Activated naive CD4-positive, alpha-beta T cell treated with anti-CD3 and anti-CD28 coated beads, Interleukin-2, amount 10 ng/mL, durations not matched to agents 7 days and 5 days (primary cell): ENCODE measurements at regions not wholly inside any gene's neighbourhood (a gene's known extent, or its start where the extent isn't known, plus 50 kb on each side); places are given as distances from the start of the nearest gene placed in this dataset.

Source experiments
- CTCF ChIA-PET: fragments of 350-600 bp; sonication (Branson Sonifier 250); formaldehyde crosslinking; loops from one replicate; lab custom pipeline; 2021; ENCODE audit warnings: antibody characterized with exemption; lab: Charles Lee
- DNase-seq: peaks from one replicate; pipeline ENCODE4 v3.0.0-alpha.2; 2020
- H3K27ac Mint-ChIP-seq: one replicate; pipeline ENCODE4 v1.8.0; 2021; ENCODE audit warnings: mild to moderate bottlenecking, moderate library complexity, mixed read lengths
- H3K27me3 Mint-ChIP-seq: one replicate; pipeline ENCODE4 v1.8.0; 2021; ENCODE audit warnings: mild to moderate bottlenecking, mixed read lengths
- H3K36me3 Mint-ChIP-seq: one replicate; pipeline ENCODE4 v1.8.0; 2021; ENCODE audit warnings: mixed read lengths
- H3K4me1 Mint-ChIP-seq: one replicate; pipeline ENCODE4 v1.8.0; 2021; ENCODE audit warnings: mixed read lengths
- H3K4me3 Mint-ChIP-seq: one replicate; pipeline ENCODE4 v1.8.0; 2021; ENCODE audit warnings: mild to moderate bottlenecking, moderate library complexity, mixed read lengths
- H3K9me3 Mint-ChIP-seq: one replicate; pipeline ENCODE4 v1.8.0; 2021; ENCODE audit warnings: mixed read lengths

- no peak for DNase-seq
- Mint-ChIP-seq H3K4me1 (peaks cover 4% of the 10 kb centered on the region), H3K27me3 (peaks cover 3% of the 10 kb centered on the region), H3K36me3 (no peaks in the 10 kb centered on the region), H3K27ac (no peak overlapping the region), H3K9me3 (no peaks in the 10 kb centered on the region), H3K4me3 (no peak overlapping the region)
- CTCF ChIA-PET, result no interaction called here
These were observed 144.0 kb upstream of the VRK2 start for GRCh38 chr2:57902578-57902977.

DNA sequence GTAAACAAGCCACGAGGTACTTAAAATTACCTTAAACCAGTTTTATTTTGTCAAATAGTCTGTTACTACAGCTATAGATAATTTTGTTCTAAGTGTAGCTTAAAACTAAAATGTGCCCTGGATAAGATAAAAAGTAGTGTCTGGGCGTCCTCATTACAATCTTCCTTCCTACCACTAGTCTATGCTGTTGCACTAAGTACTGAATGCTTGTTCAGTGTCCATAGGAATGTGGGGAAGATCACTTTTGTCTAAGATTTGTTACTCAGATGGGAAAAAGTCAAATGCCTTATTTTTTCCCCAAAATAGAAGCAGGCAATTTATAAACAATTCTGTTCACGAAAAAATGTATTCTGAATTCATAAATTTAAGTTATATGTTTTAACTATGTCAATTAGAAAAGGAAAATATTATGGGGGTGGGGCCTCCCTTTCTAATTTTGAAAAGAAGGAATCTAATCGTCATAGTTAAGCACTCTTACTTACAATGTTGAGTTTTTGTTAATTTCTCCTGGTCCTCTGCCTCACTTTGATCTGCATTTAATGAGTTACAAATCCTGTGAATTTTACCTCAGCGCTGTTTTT lies 140.4 kb upstream of the VRK2 start:
- no peak for DNase-seq
- no peak overlapping the region for H3K27ac Mint-ChIP-seq
- H3K4me1 Mint-ChIP-seq, result peaks cover 22% of the 10 kb centered on the region
- CTCF ChIA-PET, result interaction anchor here (0.6 to 1.8 kb wide), 8 partner anchors 8 to 543 kb away, joined by 3 to 14 read pairs (median 3); no protein-coding TSS in a partner anchor
- no peak overlapping the region for H3K4me3 Mint-ChIP-seq
- no peaks in the 10 kb centered on the region for H3K9me3 Mint-ChIP-seq
- no peaks in the 10 kb centered on the region for H3K36me3 Mint-ChIP-seq
- peaks cover 3% of the 10 kb centered on the region for H3K27me3 Mint-ChIP-seq

DNA sequence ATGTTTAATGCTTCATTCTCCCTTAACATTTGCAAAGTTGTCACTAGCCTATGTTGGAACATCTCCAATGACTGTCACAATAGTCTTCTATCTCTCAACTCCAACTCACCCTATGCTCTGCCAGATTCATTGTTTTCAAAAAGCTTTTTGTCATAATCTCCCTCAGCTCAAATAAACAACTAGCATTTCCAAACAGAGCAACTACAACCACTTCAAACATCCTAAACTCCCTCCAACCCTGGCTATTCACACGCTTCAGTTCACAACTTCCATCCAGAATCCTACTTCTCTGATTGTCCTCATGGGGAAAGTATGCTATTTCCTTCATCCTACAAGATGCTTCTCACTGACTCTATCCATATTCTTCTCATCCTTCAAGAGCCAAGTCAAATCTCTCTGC lies 139.2 kb upstream of the VRK2 start:
- Mint-ChIP-seq H3K36me3 (no peaks in the 10 kb centered on the region), H3K4me1 (peaks cover 22% of the 10 kb centered on the region), H3K9me3 (no peaks in the 10 kb centered on the region), H3K27me3 (peaks cover 3% of the 10 kb centered on the region), H3K27ac (no peak overlapping the region), H3K4me3 (no peak overlapping the region)
- CTCF ChIA-PET, result interaction anchor here (0.7 to 2.7 kb wide), 2 partner anchors 138 to 542 kb away, joined by 3 to 16 read pairs; no protein-coding TSS in a partner anchor
- DNase-seq, result no peak

DNA sequence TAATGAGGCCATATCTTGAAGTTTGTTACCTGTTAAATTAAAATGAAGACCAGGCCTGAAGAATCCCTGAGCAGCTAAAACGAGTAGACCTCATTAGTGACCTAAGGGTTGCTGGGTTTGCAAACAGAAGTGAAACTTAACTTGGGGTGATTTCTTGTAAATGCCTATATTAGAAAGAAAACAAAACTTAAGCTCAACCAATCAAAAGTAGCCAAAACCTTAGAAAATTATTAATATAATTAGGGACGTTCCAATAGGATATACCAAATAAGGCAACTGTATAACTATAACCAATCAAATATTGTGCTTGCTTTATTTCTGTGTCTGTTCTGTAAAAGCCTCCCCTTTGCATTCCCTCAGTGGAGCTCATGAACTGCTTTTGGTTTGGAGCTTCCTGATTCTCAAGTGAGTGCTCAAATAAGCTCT lies 137.9 kb upstream of the VRK2 start:
- H3K27ac Mint-ChIP-seq, result peak overlapping the region; percentile 66
- H3K4me1 Mint-ChIP-seq, result peaks cover 22% of the 10 kb centered on the region
- no peaks in the 10 kb centered on the region for H3K36me3 Mint-ChIP-seq
- no peak for DNase-seq
- CTCF ChIA-PET, result interaction anchor here (1.0 to 2.7 kb wide), 3 partner anchors 135 to 676 kb away, joined by 3 to 16 read pairs (median 3); no protein-coding TSS in a partner anchor
- H3K27me3 Mint-ChIP-seq, result peaks cover 3% of the 10 kb centered on the region
- no peaks in the 10 kb centered on the region for H3K9me3 Mint-ChIP-seq
- H3K4me3 Mint-ChIP-seq, result no peak overlapping the region

- Mint-ChIP-seq H3K27me3 (no peaks in the 10 kb centered on the region), H3K9me3 (no peaks in the 10 kb centered on the region), H3K27ac (no peak overlapping the region), H3K36me3 (no peaks in the 10 kb centered on the region), H3K4me3 (no peak overlapping the region), H3K4me1 (no peaks in the 10 kb centered on the region)
- CTCF ChIA-PET, result no interaction called here
- no peak for DNase-seq
These were observed 128.5 kb upstream of the VRK2 start for GRCh38 chr2:57918126-57918525.

- H3K9me3 Mint-ChIP-seq, result peaks cover 1% of the 10 kb centered on the region
These were observed 126.2 kb upstream of the VRK2 start for GRCh38 chr2:57920342-57920939.

GRCh38 chr2:57934659-57935058 lies 111.9 kb upstream of the VRK2 start:
- H3K27ac Mint-ChIP-seq, result no peak overlapping the region
- H3K36me3 Mint-ChIP-seq, result peaks cover 2% of the 10 kb centered on the region
- no peaks in the 10 kb centered on the region for H3K27me3 Mint-ChIP-seq
- CTCF ChIA-PET, result no interaction called here
- peaks cover 25% of the 10 kb centered on the region for H3K9me3 Mint-ChIP-seq
- no peak overlapping the region for H3K4me3 Mint-ChIP-seq
- no peak for DNase-seq
- H3K4me1 Mint-ChIP-seq, result no peaks in the 10 kb centered on the region

More at GRCh38 chr2:57920342-57920939, 126.2 kb upstream of the VRK2 start:
- H3K36me3 Mint-ChIP-seq, result no peaks in the 10 kb centered on the region
- H3K4me3 Mint-ChIP-seq, result no peak overlapping the region
- H3K4me1 Mint-ChIP-seq, result peaks cover 6% of the 10 kb centered on the region
- H3K27ac Mint-ChIP-seq, result no peak overlapping the region
- CTCF ChIA-PET, result no interaction called here
- no peak for DNase-seq
- no peaks in the 10 kb centered on the region for H3K27me3 Mint-ChIP-seq

DNA sequence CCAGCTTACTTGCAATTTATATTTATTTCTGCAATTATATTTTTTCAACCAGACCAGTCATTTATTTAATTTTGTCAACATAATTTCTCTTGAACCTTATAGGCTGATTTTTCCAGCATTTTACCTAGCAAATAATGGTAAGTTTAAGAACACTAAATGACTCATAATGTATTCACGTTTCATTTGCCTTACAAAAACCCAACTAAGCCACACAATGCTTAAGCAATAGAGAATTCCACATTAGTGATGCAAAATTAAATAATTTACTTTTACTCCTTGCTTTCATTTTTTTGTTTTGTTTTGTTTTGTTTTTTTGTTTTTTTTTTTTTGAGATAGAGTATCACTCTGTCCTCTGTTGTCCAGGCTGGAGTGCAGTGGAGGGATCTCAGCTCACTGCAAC lies 110.4 kb upstream of the VRK2 start:
- peaks cover 2% of the 10 kb centered on the region for H3K36me3 Mint-ChIP-seq
- H3K27me3 Mint-ChIP-seq, result no peaks in the 10 kb centered on the region
- no peak overlapping the region for H3K4me3 Mint-ChIP-seq
- H3K9me3 Mint-ChIP-seq, result peaks cover 25% of the 10 kb centered on the region
- H3K27ac Mint-ChIP-seq, result no peak overlapping the region
- CTCF ChIA-PET, result no interaction called here
- H3K4me1 Mint-ChIP-seq, result no peaks in the 10 kb centered on the region
- DNase-seq, result no peak

GRCh38 chr2:57937456-57937855 lies 109.2 kb upstream of the VRK2 start:
- H3K36me3 Mint-ChIP-seq, result peaks cover 2% of the 10 kb centered on the region
- H3K4me3 Mint-ChIP-seq, result no peak overlapping the region
- no peaks in the 10 kb centered on the region for H3K4me1 Mint-ChIP-seq
- no peak for DNase-seq
- H3K9me3 Mint-ChIP-seq, result peaks cover 22% of the 10 kb centered on the region
- CTCF ChIA-PET, result no interaction called here
- no peaks in the 10 kb centered on the region for H3K27me3 Mint-ChIP-seq
- H3K27ac Mint-ChIP-seq, result no peak overlapping the region

GRCh38 chr2:57941816-57942215 lies 104.8 kb upstream of the VRK2 start:
- no peak for DNase-seq
- Mint-ChIP-seq H3K4me3 (no peak overlapping the region), H3K27ac (no peak overlapping the region), H3K9me3 (no peaks in the 10 kb centered on the region), H3K36me3 (no peaks in the 10 kb centered on the region), H3K4me1 (no peaks in the 10 kb centered on the region), H3K27me3 (no peaks in the 10 kb centered on the region)
- CTCF ChIA-PET, result no interaction called here

DNA sequence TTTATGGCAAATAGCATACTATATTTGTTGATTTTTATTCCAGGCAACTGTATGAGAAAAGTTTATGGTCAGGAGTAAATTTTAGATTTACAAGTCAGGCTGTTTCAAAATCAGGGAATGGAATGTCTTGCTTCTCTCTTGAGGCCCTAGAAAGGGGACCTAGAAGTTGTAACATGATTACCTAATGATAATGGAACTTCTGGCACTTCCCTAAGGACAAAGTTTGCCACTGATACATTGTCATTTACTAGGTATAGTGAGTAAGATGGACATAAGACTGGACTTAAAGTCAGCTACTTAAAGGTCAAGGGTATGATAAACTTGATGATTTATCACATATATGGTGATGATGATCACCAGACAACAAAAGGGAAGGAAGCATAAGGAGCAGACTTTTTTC lies 103.3 kb upstream of the VRK2 start:
- CTCF ChIA-PET, result no interaction called here
- Mint-ChIP-seq H3K36me3 (no peaks in the 10 kb centered on the region), H3K4me1 (no peaks in the 10 kb centered on the region), H3K4me3 (no peak overlapping the region), H3K27me3 (no peaks in the 10 kb centered on the region), H3K27ac (no peak overlapping the region), H3K9me3 (no peaks in the 10 kb centered on the region)
- DNase-seq, result no peak

GRCh38 chr2:57947398-57947797 lies 99.2 kb upstream of the VRK2 start:
- H3K36me3 Mint-ChIP-seq, result no peaks in the 10 kb centered on the region
- CTCF ChIA-PET, result no interaction called here
- H3K9me3 Mint-ChIP-seq, result no peaks in the 10 kb centered on the region
- no peak overlapping the region for H3K4me3 Mint-ChIP-seq
- no peaks in the 10 kb centered on the region for H3K4me1 Mint-ChIP-seq
- H3K27me3 Mint-ChIP-seq, result no peaks in the 10 kb centered on the region
- DNase-seq, result no peak
- H3K27ac Mint-ChIP-seq, result no peak overlapping the region

- Mint-ChIP-seq H3K27ac (no peak overlapping the region), H3K36me3 (no peaks in the 10 kb centered on the region), H3K4me1 (no peaks in the 10 kb centered on the region), H3K4me3 (no peak overlapping the region), H3K27me3 (no peaks in the 10 kb centered on the region), H3K9me3 (no peaks in the 10 kb centered on the region)
- CTCF ChIA-PET, result no interaction called here
- DNase-seq, result no peak
These were observed 92.6 kb upstream of the VRK2 start for GRCh38 chr2:57954020-57954419.

DNA sequence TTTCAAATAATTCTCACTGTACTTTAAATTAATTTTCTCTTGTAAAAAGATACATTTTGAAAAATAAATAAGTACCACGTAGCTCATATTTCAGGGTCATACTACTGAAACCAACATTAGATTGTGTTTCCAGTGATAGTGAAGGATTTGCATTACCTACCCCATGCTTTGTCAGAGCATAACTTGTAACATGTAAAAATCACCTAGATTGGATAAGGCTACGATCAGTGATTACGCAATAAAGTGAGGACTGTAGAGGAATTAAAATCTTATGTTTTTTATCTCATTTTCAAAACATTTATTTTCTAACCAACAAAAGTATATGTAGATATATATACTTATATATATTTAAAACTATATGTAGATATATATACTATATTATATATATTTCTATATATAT lies 89.4 kb upstream of the VRK2 start:
- CTCF ChIA-PET, result no interaction called here
- no peak overlapping the region for H3K27ac Mint-ChIP-seq

GRCh38 chr2:57959390-57959789 lies 87.2 kb upstream of the VRK2 start:
- CTCF ChIA-PET, result no interaction called here
- Mint-ChIP-seq H3K36me3 (no peaks in the 10 kb centered on the region), H3K4me1 (no peaks in the 10 kb centered on the region)

More for the DNA sequence above, 89.4 kb upstream of the VRK2 start:
- H3K4me1 Mint-ChIP-seq, result no peaks in the 10 kb centered on the region
- no peak overlapping the region for H3K4me3 Mint-ChIP-seq
- H3K9me3 Mint-ChIP-seq, result no peaks in the 10 kb centered on the region
- H3K36me3 Mint-ChIP-seq, result no peaks in the 10 kb centered on the region
- no peaks in the 10 kb centered on the region for H3K27me3 Mint-ChIP-seq
- DNase-seq, result no peak

More at GRCh38 chr2:57959390-57959789, 87.2 kb upstream of the VRK2 start:
- H3K4me3 Mint-ChIP-seq, result no peak overlapping the region
- no peak for DNase-seq
- no peak overlapping the region for H3K27ac Mint-ChIP-seq
- no peaks in the 10 kb centered on the region for H3K9me3 Mint-ChIP-seq
- no peaks in the 10 kb centered on the region for H3K27me3 Mint-ChIP-seq
